Activated T-helper 9 cell treated with anti-CD3 and anti-CD28 coated beads, Interleukin-2, amount 50 U/mL, for 16 hours (primary cell): ENCODE measurements at regions not wholly inside any gene's neighbourhood (a gene's known extent, or its start where the extent isn't known, plus 50 kb on each side); places are given as distances from the start of the nearest gene placed in this dataset.
"Not testable (repeated sequence)": the region's sequence is repeated elsewhere in the genome, so short reads cannot be mapped to it uniquely, and the experiment has no call there.

Experiments used
- DNase-seq: peaks from one replicate; pipeline ENCODE4 v3.0.0-alpha.2; 2020; ENCODE audit warnings: low read depth

DNA sequence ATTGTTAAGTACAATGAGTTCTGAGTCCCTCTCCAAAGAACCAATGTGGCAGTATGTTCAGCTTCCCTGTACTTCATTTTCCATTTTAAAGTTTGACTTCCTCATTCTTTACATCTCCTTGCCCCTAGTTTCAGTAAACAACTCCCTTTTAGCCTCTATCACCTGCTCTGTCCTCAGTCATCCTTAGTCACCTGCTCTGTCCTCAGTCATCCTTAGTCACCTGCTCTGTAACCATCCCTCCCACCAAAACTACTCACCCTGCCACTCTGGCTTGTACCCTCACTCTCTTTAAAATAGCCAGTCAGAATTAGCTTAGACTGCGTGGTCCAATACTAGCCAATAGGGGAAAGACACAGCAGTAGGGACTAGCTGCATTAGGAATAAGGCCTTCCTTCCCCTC lies 259.9 kb upstream of the TBL1XR1 start:
- DNase-seq = not testable (repeated sequence)

DNA sequence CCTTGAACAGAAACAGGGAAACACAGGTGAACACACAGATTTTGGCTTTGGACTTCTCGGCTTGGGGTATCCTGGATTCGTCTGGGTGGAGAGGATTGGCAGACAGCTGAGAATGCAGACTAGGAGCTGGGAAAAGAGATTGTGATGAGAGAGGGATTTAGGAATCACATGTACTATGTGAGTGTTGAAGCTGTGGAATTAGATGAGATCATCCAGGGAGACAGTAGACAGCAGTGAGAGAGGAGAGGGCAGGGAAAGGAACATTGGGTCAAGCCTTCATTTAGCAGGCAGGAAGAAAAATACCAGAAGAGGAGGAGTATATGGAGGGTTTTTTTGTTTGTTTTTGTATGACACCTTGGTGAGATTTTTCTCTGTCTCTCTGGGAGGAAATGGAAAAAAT lies 262.1 kb upstream of the TBL1XR1 start:
- DNase-seq = no peak

DNA sequence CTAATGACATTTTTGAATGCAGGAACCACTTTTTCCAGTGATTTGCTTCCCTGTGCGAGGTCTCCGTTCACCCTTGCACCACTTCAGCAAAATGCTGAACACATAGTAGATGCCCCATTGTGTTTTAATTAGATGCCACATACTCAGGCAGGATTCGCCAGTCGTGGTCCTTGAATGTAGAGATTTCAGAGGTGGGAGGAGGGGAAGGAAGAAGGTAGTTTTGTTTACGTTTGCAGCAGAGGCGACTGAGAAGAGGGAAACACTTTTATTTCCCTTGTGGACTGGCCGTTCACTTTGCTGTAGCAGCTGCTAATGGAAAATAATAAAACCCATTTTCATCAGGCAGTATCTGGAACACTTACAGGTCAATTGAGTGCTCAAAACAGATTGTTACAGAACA lies 262.8 kb upstream of the TBL1XR1 start:
- no peak for DNase-seq

DNA sequence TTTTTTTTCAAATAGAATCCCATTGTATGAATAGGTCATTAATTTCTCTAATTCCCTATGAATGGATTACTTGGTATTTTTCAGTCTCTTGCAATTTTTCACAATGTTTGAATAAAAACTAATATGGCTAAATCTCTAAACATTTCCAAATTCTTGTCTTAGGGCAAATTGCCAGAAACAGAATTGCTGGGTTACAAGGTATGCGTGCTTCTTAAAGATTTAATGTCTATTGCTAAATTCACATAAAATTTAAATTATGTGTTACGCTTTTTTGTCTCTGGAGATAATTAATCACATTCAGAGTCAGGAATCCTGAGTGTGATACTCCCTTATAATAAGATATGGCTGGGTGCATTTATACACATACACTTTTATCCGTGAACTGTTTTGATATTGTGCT lies 264.5 kb upstream of the TBL1XR1 start:
- no peak for DNase-seq

DNA sequence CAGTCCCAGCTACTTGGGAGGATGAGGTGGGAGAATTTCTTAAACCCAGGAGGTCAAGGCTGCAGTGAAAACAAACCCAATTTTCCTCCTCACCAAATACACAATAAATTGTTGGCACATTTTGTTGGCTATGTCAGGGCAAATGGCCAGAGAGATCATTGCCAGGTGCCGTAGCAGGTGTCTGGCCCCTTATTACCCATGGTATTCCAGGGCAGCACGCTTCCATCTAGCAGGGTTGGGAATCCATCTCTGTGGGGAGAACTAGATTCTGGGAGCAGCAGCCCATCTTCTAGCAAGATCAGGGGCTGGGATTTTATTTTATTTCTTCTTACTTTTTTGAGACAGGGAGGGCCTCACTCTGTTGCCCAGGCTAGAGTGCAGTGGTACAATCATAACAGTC lies 266.1 kb upstream of the TBL1XR1 start:
- not testable (repeated sequence) for DNase-seq

DNA sequence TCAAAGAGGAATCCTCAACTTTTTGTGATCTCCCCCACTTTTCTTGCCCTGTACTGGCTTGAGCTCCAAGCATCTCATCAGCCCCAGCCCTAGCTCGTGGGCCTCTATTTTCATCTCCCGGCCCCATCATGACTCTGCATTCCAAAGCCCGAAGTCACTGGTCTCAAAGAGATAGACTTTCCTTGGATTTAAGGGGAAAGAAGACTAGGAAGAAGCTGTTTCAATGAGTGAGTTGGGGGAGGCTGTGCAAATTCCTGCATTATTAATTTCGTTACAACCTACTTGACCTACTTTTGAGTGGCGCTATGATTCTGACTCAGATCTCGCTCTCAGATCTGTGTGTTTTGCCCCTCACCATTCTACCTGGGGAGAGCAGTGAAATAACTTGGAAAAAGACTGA lies 266.6 kb upstream of the TBL1XR1 start:
- DNase-seq = no peak

DNA sequence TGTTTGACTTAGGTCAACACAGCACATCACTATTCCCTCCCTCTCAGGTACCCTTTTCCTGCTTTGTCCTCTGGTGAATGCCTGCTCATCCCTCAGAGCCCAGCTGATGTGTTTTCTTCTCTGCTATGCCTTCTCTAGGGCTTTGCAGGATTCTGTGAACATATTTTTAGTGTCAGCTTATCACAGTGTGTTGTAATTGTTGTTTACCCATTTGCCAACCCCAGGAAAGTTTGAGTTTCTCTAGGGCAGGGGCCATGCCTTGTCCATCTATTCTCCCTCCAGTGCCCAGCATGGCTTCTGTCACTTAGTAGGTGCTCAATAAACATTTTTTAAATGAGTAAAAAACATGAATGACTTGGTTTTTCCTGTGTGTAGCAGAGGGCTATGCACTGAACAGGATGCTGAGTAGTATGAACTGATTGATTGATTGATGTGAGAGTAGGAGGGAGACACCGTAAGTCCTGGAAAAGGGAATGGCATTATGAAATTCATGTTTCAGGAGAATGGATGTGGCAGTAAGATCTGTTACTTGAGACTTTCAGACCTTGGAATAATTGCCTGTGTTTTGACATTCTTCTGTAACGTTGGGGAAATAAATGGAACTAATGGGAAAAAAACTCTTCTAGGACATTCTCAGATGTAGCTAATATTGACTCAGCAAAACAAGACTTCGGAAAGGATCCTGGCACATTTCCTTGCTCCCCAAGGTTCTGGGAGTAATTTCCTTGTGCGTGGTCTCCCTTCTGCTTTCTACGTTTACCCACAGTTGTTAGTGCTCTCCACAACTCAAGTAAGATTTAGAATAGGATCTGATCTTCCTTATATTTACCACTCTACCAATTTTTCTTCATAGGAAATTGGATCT lies 267.3 kb upstream of the TBL1XR1 start:
- DNase-seq = no peak

DNA sequence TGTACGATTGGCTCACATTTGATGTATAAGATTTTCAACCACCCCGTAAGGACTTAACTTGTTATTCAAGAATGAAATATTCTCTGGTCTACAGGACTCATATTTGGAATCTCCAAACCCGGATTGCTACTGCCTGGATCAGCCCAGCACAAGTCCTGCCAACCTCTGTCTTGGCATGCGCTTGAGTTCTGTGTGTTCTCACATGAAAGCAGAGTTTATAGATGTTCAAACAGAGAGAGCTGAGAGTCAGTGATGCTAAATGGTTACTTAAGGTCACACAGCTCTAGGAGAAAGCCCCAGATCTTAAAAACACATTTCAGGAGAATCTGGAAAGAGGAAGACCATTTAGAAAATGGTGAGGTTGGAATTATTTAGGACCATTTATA lies 268.0 kb upstream of the TBL1XR1 start:
- no peak for DNase-seq

DNA sequence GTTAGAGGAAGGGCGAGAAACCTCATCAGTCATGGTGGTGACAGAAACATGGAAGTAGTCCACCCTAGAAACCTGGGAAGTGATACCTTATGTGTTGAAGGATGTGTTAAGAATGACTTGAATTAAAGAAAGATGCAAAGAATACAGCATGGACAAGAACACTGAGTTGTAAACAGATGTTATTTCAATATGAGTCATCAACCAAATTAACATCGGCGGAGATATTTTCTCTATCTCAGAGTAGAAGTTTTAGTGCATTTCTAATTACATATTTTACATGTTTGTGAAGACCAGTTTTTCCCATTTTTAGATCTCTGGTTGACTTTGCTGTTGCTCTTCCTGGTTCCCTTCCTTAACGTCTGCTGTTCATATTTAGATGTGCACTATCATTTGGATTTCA lies 268.8 kb upstream of the TBL1XR1 start:
- DNase-seq = no peak

DNA sequence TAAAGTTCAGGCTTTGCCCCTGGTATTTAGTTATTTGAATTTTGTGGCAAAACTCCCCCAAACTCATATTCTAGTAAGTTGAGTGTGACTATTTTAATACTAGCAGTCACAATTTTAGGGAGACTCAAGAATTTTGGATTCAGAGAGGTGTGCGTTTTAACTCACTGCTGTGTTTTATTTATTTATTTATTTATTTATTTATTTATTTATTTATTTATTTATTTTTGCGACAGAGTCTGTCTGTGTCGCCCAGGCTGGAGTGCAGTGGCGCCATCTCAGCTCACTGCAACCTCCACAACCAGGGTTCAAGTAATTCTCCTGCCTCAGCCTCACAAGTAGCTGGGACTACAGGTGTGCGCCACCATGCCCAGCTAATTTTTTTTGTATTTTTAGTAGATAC lies 269.3 kb upstream of the TBL1XR1 start:
- DNase-seq = not testable (repeated sequence)

DNA sequence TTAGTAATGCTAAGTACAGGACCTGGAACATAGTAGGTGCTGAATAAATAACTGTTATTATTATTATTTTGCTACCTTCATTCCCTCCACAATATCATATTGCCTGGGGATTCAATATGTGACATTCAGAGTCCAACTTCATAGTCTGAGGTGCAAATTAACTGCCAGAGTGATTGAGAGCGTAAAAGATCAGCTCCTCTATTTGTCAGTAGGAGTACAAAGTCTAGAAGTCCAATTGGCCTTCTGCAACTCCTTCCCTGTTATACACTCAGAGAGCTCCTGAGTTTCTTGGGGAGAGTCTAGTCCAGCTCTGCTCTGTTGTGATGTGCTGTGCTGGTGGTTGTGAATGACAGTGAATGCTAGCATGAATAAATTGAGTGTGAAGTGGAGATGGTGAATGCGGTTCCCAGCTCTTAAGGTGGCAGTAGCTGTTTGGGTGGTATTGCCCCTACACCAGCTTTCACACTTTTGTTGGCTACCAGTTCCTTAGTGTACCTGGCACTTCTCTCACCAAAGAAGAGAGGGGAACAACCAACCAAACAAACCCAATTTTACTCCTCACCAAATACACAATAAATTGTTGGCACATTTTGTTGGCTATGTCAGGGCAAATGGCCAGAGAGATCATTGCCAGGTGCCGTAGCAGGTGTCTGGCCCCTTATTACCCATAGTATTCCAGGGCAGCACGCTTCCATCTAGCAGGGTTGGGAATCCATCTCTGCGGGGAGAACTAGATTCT lies 270.1 kb upstream of the TBL1XR1 start:
- no peak for DNase-seq

DNA sequence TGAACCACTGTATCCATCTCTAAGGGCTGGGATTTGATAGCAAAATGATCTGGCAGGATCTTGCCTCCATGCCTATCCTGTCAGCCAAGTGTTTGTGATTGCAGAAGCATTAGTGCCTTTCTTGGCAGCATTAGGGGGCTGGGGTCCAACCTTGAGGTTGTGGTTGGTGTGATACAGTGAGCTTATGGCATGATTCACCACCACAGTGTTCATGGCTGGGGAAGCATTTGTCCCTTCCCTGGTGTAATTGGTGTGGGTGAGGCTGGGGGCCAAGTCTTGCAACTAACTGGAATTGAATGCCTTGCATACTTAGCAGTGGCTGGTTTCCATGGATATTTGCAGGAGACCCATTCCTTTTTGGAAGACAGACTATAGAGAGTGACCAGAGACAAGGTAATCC lies 271.0 kb upstream of the TBL1XR1 start:
- DNase-seq = no peak

DNA sequence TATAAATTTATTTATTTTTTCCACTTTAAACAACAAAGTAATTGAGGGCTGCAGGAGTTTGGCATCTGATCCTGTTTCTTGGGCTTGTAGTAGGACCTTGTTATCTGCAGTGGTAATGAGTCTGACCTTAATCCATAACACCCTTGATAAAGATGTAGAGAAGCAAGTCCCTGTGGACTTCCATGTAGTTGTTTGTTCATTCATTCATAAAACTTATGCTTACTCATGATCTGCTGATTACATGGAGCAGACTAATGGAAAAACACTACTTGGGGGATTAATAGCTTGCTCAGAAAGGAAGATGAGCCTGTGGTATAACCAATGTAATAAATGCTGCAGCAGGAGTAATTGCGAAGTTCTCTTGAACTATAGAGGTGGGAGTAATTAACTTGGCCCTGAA lies 271.5 kb upstream of the TBL1XR1 start:
- no peak for DNase-seq

DNA sequence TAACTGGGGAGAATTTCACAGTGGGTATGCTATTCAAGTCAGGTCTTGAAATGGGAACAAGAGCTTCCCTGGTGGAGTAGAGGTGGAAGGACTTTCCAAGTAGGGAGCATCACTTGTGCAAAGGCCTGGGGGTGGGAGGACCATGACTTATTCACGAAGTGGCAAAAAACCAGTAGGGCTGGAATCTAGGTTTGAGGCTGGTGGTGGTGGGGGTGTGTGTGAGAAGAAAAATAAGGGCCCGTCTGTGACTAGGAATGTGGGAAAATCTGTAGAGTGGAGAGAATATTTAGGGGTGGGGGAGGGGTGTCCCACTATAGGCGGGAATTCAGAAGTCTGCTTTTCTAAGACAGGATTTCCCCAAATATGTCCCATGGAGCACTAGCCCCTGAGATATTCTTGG lies 271.9 kb upstream of the TBL1XR1 start:
- no peak for DNase-seq

DNA sequence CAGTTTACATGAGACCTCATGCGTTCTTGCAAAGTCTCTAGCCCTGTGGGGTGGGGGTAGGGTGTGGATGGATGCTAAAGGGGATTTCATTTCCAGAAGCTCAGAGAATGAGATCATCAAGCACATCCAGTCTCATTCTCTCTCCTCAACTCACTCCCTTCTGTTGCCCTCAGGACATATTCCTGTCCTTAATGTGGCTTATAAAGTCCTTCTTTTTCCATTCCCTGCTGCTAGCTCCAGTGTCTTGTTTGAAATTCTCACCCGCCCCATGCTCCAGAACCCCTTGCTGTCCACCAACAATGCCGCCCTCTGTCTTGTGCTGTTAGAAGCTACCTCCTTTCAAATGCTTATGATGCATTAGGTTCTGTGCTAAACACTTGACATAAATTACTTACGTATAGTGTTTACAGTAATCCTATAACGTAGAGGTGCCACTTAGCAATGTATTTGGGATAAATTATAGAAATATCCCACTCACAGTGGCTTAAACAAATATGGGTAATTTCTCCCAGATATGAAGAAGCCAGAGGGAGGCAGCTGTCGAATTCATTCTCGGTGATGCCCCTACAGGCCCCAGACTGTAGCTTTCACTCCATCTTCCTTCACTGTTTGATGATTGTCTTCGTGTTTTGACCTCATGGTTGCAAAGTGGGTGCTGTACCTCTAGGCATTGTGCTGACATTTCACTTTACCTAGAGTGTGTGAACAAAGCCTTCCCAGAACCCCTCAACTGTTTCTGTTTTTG lies 273.1 kb upstream of the TBL1XR1 start:
- DNase-seq = no peak

DNA sequence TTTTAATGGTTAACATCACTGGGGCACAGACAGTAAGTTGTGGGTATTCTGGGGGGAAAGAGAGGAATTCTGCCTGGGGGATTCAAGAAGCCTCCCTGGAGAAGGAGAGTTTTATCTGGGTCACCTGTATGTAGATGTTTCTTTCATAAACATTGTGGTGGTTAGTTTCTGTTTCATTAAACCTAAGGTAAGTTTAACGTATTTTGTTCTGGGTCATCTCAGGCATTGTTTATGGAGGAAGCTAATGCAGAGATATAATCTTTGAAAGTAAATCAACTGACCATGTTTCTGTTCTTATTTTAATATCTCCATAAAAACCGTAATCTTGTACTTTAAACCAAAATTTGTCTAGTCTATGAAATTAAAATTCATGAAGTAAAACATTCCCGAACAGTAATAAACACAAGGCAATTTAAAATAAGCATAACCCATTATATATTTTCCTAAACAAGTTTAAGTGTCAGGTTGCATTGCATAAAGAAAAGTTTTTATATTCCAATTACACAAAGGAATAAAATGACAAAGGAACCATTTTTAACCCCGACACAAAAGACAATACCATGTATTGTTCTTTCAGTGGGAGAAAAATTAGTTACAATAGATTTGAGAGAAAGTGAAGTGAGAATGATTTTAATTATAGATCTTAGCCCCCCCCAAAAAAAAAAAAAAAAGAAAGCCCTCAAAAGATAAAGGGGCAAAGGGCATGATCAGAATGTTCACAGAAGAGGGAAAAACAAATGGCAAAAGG lies 274.6 kb upstream of the TBL1XR1 start:
- DNase-seq = no peak

DNA sequence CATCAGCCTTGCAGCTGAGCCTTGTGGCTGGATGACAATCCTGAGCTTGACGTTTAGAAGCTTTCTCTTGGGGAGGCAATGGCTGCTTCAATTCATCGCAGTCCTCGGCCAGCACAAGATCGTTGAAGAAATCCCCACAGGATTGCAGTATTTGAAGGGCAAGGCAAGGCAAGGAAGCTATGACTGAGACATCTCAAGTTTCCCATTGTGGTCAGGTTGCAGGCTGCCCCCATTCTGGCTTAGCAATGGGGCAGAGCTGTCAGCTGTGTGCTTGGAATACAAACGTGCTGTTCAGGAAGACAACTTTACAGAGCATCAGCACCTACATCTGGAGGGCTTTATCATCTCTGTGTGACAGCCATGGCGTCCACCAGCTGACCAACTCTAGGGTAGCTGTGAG lies 275.9 kb upstream of the TBL1XR1 start:
- no peak for DNase-seq

DNA sequence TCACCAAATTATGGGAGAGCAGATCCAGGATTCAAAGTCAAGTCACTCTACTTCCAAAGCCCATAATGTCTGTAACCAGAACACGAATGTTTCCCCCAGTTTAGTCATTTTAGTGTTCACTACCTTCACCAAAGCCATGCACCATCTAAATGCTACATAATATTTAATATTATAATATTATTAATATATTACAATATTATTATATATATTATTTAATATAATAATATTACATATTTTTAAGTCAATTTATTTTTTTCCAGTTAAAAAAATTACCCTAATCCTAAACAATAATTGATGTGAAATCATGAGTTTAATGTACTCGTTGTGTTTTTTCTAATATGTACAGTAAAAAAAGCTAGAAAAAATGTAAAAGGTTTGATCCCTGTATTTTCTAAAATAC lies 276.6 kb upstream of the TBL1XR1 start:
- no peak for DNase-seq

DNA sequence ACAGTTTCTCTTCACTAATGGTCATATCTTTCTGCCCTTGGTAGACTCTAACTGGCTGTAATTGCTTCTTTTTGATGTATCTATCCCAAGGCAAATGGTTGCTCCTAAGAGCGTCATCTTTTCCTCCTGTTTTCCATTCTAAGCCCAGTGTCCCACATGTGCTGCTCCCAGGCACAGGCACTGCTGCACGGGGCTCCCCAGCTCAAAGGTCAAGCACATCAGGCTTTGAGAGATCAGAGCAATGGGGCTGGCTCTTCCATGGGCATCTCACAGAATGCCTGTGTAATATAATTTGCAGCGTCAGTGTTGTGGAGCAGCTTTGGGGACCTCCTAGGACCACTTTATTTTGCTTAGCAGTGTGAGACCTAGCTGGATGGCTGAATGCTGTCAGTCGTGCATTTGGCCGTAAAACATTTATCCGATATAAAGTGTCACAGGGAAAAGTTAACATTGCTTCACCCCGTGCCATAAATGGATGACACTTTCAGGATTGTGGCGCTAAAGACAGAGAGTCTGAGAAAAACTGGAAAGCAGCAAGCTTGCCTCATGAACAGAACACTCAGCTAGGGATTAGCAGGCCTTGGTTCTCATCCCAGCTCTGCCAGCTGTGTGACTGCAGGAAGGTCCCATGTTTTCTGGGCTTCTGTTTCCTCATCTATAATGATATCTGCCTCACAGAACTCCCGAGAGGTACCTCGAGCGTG lies 277.5 kb upstream of the TBL1XR1 start:
- no peak for DNase-seq

DNA sequence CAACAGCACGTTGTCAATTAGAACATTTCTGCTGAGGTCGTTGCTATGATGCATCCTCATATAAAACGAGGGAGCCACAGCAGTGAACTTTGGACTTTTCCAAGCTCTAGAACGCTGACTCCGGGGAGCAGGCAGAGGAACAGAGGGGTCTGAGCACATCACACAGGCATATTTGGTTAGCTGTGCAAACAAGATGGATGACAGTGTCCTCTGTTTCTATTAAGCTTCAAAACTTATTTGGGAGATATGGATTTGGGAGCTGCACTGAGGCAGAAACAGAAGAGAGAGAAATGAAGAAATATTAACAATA lies 278.0 kb upstream of the TBL1XR1 start:
- no peak for DNase-seq

DNA sequence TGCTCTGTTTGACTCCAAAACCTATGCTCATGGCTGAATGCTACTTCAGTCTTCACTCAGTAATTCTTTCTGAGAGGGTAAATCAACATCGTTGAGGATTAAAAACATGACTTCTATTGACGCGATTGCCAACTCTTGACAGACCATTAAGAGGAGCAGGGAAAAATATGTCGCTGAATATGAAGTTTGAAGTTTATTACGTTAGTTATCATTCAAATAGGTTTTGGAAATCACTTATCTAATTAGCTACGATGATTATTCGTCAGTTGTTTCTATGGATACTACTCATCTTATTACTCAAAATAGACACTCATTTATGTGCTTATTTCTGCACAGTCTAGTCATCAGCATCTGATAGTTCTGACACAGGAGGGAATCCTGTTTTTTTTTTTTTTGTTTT lies 279.2 kb upstream of the TBL1XR1 start:
- no peak for DNase-seq

DNA sequence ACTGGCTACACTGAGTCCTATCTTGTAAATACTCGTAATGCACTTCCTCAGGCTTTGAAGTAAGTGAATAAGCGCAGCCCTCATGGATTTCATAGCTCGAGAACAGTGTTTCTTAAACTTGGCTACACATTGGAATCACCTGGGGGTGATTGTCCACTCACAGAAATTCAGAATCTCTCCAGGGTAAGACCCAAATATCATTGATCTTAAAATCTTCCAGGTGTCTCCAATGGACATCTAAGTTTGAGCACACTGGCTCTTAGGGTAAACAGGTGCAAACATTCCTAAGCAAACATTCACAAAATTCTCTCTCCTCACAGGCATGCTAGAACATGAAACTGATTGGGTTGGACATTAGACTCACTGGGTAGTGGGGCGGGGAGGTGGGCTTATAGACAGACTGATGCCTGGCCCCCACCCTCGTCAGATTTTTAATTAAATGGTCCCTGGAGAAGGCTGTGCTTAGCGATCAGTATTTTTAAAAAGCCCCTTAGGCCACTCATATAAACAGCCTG lies 279.7 kb upstream of the TBL1XR1 start:
- DNase-seq = no peak
